T-helper 2 cell treated with Interferon-gamma antibody and Interleukin-4, amounts not matched to agents 100 ng/mL and 5 ng/mL, for 36 hours (primary cell): ENCODE measurements at regions not wholly inside any gene's neighbourhood (a gene's known extent, or its start where the extent isn't known, plus 50 kb on each side); places are given as distances from the start of the nearest gene placed in this dataset.

Experiments
- intact Hi-C: fragments of 100-400 bp; cut with micrococcal nuclease; formaldehyde crosslinking; loops from one replicate; pipeline ENCODE4 v1.15.1; 2023

DNA sequence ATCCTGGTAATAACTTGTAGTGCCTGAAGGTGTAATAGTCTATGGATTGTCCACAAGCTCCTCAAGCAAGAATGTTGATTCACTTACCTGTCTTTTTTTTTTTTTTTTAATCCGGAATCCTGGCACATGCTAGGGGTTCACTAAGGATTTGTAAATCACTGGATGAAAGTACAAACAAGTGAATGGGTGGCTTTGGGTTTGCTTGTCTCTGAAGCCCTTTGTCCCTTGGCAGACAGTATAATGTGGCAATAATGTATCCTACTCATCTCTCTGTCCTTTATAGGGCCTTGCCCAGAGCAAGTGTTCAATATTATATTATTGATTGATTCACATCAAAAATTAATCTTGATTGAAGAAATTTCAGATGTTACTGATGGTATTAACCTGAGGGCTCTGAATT lies 334.0 kb upstream of the CPEB2 start:
- intact Hi-C loops, result no loop called here

DNA sequence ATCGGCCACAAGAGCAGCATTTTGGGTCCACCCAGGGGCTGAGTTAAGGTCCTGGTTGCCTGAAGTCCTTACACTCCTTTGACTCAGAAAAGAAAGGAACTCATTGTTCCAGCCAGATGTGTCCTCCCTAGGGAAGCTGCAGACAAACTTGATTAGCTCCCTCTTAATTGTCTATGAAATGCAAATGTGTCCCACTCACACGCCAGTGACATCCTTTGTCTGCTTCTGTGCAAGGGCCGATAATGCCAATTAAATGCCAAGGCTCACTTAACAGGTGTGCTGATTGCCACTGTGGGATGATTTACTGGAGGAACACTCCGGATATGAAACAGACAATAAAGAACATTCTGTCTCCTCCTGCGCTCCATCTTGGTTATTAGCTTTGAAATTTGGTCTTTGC lies 332.9 kb upstream of the CPEB2 start:
- intact Hi-C loops, result no loop called here

GRCh38 chr4:14671146-14671545 lies 331.1 kb upstream of the CPEB2 start:
- intact Hi-C loops, result no loop called here

DNA sequence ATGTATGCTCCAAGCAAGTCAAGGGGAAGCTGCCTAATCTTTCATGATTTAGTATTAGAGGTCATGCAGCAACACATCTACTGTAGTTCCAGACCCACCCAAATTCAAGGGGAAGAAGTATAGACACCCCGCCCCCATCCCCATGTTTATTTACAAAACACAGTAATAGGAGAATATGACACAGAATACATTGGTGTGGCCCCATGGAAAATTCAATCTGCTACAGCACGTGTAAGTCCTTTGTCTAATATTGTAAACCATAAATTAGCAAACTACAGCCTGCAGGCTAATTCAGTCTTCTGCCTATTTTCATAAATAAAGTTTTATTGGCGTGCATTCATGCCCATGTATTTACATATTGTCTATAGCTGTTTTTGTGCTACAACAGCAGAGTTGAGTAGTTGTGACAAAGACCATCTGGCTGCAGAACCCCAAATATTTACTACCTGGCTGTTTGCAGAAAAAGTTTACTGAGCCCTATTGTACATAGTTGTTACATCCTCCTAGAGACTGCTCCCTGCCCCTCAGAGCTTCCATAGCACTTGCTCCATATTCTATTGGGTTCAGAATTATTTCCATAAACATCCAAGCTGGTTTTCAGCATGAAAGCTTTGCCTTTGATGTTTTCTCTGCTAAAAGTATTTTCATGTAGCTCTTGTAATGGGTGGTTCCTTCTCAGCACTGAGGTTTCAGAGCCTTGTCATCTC lies 326.8 kb upstream of the CPEB2 start:
- intact Hi-C loops, result no loop called here

GRCh38 chr4:14679906-14680305 lies 322.4 kb upstream of the CPEB2 start:
- intact Hi-C loops, result no loop called here

DNA sequence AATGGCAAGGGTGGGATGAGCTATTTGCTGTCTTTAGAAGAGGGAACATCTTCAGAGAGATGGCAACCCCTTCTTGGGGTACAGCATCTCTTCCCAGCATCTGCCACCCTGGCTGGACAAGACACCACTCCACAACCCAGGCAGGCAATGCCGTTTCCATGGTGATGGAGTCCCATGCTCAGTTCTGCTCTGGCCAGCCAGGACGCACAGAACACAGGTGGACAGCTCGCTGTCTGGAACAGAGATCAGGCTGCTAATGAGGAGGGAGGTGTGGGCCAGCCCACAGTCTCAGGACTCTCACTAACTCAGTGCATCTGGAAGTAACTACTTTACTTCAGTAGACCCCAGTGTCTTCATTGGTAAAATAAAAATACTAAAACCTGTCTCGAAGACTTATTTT lies 321.0 kb upstream of the CPEB2 start:
- intact Hi-C loops, result no loop called here

GRCh38 chr4:14693728-14694127 lies 308.6 kb upstream of the CPEB2 start:
- intact Hi-C loops, result no loop called here

DNA sequence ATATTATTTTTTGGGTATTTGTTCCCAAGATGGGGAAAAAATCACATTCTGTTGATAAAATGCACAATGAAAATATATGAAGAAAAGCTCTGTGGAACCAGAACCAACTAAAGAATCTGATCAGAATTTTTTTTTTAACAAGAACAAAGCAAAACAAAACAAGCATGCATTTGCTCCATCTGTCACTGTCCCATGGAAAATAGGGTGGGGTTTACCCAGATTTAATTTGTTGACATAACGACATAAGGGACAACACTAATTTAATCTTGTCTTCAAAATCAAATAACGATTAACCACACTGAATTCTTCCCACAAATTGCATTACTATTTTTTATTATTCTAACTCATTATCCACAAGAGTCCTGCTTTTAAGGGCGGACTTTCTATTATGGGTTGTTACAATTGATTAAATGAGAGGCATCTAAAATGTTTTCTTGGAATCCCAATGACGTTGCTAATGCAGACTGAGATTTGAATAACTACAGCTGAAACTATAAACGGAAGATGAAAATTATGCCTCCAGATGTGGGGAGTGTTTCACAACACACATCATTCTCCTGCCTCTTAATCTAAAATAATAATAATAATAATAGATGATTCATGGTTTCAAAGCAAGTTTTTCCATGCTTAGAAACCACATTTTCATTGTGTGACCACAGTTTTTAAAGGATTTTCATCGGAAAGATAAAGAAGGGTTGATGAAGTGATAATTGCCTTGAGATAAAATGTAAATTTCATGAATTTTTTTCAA lies 307.0 kb upstream of the CPEB2 start:
- intact Hi-C loops, result no loop called here

DNA sequence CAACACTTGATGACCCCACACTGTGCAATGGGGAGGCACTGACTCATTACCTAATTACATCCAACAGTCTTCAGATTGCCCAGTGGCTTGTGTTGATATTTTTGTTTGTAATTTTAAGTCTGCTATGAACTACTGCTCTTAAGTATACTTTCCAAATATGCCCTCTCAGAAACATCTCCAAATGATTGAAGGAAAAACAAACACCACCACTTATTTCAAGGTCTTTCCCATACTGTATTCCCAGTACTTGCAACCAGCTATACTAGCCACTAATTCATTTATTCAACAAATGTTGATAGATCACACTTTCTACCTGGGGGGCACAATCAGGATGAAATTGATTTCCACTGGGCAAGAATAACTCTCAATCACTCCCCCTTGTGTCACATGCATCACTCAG lies 302.2 kb upstream of the CPEB2 start:
- intact Hi-C loops, result no loop called here

- intact Hi-C loops, result no loop called here
Observed at GRCh38 chr4:14700544-14700943, 301.7 kb upstream of the CPEB2 start.

DNA sequence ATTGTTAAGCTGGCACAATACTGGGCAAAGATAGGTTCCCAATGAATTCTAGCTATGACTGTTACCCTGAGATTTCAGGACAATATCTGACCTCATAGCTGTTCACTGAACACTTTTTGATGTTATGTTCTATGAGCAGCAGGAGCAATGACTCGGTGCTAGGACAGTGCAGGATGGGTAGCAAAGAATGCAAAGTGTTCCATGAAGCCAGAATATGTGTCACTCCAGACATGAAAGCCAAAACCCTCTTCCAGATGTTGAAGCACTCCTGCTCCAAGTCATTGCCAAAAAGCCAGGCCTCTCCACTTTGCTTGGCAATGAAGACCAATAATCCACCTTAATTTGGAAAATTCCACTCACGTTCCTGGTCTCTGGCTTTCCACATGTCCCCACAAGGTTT lies 300.9 kb upstream of the CPEB2 start:
- intact Hi-C loops, result no loop called here

DNA sequence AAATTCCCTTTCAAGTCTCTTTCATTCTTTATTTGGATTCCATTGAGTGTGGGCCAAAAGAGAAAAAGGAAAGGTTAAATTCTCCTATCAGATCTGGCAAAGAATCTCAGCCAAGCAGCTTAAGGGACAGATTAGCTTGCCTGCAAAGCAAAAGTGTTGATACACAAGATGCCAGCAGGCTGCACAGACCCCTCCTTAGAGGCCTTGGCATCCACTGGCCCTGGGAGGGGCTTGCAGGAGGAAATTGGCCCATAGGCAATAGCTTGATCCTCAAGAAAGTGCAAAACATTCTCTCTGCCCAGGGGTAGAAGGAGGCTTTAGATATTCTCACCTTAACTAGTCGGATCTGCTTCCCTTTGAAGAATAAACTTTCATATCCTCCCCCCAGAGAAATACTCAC lies 300.4 kb upstream of the CPEB2 start:
- intact Hi-C loops, result no loop called here

DNA sequence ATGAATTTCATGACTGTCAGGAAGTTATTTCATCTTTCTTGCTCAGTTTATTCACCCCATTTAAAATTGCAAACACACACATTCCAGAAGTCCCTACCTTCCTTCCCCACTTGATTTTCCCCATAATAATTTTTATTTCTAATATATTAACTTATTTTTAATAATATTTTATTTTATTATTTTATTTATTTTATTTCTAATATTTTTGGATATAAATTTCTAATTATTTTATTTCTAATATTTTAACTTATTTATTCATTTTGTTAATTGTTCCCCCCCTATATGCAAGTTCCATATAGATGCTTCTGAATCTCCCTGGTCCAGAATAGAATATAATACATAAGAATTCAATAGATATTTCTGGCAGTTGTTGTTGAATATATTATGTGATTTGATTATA lies 293.7 kb upstream of the CPEB2 start:
- intact Hi-C loops, result no loop called here

DNA sequence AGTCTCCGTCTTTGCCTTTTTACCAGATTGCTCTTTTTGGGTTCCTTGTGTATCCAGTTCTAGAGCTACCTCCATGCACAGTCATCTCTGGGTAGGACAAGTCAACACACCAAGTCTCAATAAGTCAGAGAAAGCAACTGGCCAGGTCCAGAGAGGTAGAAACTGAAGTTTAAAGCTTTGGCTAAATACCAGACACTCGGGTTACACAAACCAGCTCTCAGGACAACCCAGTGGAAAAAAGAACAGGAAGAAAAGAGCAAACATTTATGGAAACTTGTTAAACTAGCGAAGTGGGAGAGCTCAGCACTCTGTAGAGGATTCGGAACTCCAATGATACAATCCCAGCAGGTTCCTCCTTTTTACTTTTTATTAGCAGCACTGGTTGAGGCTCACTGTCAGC lies 291.0 kb upstream of the CPEB2 start:
- intact Hi-C loops, result no loop called here

GRCh38 chr4:14716691-14717090 lies 285.6 kb upstream of the CPEB2 start:
- intact Hi-C loops, result no loop called here

- intact Hi-C loops, result no loop called here
Observed at GRCh38 chr4:14719053-14719452, 283.2 kb upstream of the CPEB2 start.

DNA sequence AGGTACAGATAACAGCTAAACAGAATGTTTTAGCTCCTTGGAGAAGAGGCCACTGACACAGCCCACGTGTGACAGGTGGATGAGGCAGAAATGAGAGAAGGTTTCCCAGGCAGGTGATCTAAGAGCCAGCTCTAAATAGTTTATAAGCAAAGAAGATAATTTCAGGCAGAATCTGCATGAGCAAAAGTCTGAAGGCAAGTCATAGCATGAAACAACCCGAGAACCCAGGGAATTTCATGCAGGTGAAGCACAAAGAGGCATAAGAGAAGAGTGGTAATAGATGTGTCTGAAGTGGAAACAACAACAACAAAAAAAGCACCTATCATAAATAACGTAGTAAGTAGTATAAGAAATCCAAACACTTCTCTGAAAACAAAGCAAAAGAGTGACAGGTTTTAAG lies 275.8 kb upstream of the CPEB2 start:
- intact Hi-C loops, result no loop called here

DNA sequence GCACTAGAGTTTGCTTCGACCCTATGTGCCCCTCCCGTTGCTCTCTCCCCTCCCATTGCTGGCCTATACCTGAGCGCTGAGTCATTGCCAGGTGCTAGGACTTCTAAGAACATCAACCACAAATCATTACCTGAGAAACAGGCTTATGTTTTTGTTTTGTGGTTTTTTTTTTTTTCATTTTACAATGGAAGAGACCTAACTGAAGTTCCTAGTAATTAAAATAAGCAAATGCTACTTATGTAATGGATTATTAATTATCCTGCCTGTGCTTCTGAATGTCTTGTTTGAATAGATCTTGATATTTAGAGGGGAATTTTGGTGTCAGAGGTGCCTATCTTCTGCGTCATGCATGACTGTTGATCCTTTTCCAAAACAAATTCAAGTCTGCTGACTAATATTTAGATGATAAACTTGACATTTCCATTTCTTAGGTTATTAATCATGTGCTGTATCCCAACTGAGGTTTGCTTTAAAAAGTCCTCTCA lies 275.4 kb upstream of the CPEB2 start:
- intact Hi-C loops, result no loop called here

DNA sequence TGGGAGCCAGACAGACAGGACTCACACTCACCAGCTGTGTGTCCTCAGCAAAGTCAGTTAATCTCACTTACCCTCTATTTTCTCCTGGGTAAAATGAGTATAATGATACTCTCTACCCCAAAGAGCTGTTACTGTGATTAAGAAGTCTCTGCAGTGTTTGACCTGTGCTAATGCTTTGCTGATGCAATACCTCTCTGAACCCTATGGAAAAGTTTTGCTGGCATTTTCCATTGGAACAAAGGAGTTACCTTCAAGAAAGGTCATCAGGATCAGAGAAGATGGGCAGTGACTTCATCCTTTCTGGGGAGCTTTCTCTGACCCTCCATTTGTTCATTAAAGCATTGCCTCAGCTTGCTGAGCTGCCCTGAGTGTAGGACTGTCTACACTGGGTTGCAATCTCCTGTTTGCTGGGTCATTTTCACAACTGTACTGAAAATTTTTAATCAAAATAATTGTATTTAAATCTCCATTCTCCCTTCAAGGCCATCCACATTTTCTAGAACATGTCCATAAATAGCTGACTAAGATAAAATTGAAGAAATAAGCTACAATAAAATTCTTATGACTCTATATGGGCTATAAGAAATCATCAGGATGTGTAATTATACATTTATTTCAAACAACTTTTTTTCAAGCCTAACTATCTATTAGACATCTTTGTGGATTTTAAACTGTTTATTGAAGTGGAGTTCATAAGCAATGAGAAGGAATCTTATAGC lies 272.8 kb upstream of the CPEB2 start:
- intact Hi-C loops, result no loop called here

GRCh38 chr4:14742054-14742453 lies 260.2 kb upstream of the CPEB2 start:
- intact Hi-C loops, result no loop called here

DNA sequence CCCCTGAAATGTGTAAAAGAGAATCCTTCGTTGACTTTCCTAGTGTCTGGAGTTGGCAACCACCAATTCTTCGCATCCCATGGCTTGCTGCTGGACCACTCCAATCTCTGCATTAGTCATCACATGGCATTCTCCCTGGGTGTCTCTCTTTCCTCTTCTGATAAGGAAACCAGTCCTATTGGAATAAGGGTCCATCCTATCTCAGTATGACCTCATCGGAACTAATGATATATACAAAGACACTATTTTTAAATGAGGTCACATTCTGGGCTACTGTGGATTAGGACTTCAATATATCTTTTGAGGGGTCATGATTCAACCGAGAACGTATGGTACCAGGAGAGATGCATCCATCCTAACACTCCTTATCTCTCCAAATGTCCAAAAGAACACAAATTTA lies 259.1 kb upstream of the CPEB2 start:
- intact Hi-C loops, result no loop called here

DNA sequence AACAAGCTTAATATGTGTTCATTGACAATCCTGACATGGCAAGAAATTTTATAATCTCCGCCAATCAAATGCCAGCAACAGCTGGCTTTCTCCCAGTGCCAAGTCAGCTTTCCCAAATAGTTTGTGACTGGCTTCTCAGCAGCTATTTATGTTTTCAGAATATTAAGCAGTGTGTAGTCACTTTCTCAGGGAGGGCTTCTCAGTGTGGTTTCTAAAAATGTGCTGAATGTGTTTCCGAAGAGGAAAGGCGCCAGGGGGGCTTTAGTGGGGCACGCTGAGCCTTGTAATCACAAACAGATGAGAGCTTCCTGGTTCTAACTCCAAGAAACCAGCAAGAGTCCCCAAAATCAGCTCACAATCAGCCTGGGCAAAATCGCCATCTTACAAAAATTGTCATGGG lies 258.7 kb upstream of the CPEB2 start:
- intact Hi-C loops, result no loop called here
